ENCODE measurements at regions not wholly inside any gene's neighbourhood (a gene's known extent, or its start where the extent isn't known, plus 50 kb on each side); places are given as distances from the start of the nearest gene placed in this dataset.
"Not testable (repeated sequence)": the region's sequence is repeated elsewhere in the genome, so short reads cannot be mapped to it uniquely, and the experiment has no call there.

GRCh38 chr7:68248973-68249372 is 1252.3 kb downstream of the TYW1 start:
- H3K4me2 ChIP-seq (ENCODE audit: insufficient read depth, low read length): no peak overlapping the region
- H2AFZ ChIP-seq (ENCODE audit: low read length): no peak overlapping the region
- no peaks in the 10 kb centered on the region for H3K27me3 ChIP-seq (ENCODE audit: insufficient read depth, low read length)
- H3K9me3 ChIP-seq (ENCODE audit: low read depth, low read length): no peaks in the 10 kb centered on the region
- DNase-seq (ENCODE audit: insufficient read length, low spot score, missing footprints): no peak
- no peak overlapping the region for H3K27ac ChIP-seq (ENCODE audit: low read depth, low read length)
- no peaks in the 10 kb centered on the region for H4K20me1 ChIP-seq (ENCODE audit: insufficient read depth, low read length)
- H3K4me1 ChIP-seq (ENCODE audit: insufficient read depth, low read length): no peaks in the 10 kb centered on the region
- H3K36me3 ChIP-seq (ENCODE audit: insufficient read depth, low read length): no peaks in the 10 kb centered on the region
- no peaks in the 10 kb centered on the region for H3K79me2 ChIP-seq (ENCODE audit: insufficient read depth, low read length)
- no peak overlapping the region for H3K4me3 ChIP-seq (ENCODE audit: insufficient read depth, low read length)
- no peak for TF ChIP-seq CTCF (IDR thresholded peaks at IDR 0.05; ENCODE audit: extremely low read depth, low read depth, low read length)

DNA sequence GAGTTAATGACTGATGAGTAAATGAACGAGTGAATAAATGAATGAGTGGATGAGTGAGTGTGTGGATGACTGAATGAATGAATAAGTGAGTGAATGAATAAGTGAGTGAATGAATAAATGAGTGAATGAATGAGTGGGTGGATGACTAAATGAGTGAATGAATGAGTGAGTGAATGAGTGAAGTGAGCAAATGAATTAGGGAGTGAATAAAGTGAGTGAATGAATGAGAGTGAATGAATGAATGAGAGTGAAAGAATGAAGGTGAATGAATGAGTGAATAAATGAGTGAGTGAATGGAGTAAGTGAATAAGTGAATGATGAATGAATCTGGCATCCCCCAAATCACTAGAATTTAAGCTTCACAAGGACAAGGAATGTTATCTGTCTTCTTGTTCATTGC is 1253.0 kb downstream of the TYW1 start:
- no peak overlapping the region for H3K4me2 ChIP-seq (ENCODE audit: insufficient read depth, low read length)
- no peaks in the 10 kb centered on the region for H3K79me2 ChIP-seq (ENCODE audit: insufficient read depth, low read length)
- no peak overlapping the region for H3K4me3 ChIP-seq (ENCODE audit: insufficient read depth, low read length)
- no peak for DNase-seq (ENCODE audit: insufficient read length, low spot score, missing footprints)
- no peak overlapping the region for H3K27ac ChIP-seq (ENCODE audit: low read depth, low read length)
- H3K4me1 ChIP-seq (ENCODE audit: insufficient read depth, low read length): no peaks in the 10 kb centered on the region
- no peaks in the 10 kb centered on the region for H3K36me3 ChIP-seq (ENCODE audit: insufficient read depth, low read length)
- no peaks in the 10 kb centered on the region for H3K9me3 ChIP-seq (ENCODE audit: low read depth, low read length)
- TF ChIP-seq CTCF (IDR thresholded peaks at IDR 0.05; ENCODE audit: extremely low read depth, low read depth, low read length): no peak
- H2AFZ ChIP-seq (ENCODE audit: low read length): no peak overlapping the region
- no peaks in the 10 kb centered on the region for H4K20me1 ChIP-seq (ENCODE audit: insufficient read depth, low read length)
- no peaks in the 10 kb centered on the region for H3K27me3 ChIP-seq (ENCODE audit: insufficient read depth, low read length)

- Histone ChIP-seq H3K27ac (ENCODE audit: low read depth, low read length) (no peak overlapping the region), H3K4me3 (ENCODE audit: insufficient read depth, low read length) (no peak overlapping the region), H3K4me1 (ENCODE audit: insufficient read depth, low read length) (no peaks in the 10 kb centered on the region), H3K9me3 (ENCODE audit: low read depth, low read length) (no peaks in the 10 kb centered on the region), H3K4me2 (ENCODE audit: insufficient read depth, low read length) (no peak overlapping the region), H3K79me2 (ENCODE audit: insufficient read depth, low read length) (no peaks in the 10 kb centered on the region), H4K20me1 (ENCODE audit: insufficient read depth, low read length) (no peaks in the 10 kb centered on the region), H3K27me3 (ENCODE audit: insufficient read depth, low read length) (no peaks in the 10 kb centered on the region), H3K36me3 (ENCODE audit: insufficient read depth, low read length) (no peaks in the 10 kb centered on the region), H2AFZ (ENCODE audit: low read length) (no peak overlapping the region)
- no peak for TF ChIP-seq CTCF (IDR thresholded peaks at IDR 0.05; ENCODE audit: extremely low read depth, low read depth, low read length)
- DNase-seq (ENCODE audit: insufficient read length, low spot score, missing footprints): no peak
These were observed 1253.5 kb downstream of the TYW1 start for GRCh38 chr7:68250143-68250542.

DNA sequence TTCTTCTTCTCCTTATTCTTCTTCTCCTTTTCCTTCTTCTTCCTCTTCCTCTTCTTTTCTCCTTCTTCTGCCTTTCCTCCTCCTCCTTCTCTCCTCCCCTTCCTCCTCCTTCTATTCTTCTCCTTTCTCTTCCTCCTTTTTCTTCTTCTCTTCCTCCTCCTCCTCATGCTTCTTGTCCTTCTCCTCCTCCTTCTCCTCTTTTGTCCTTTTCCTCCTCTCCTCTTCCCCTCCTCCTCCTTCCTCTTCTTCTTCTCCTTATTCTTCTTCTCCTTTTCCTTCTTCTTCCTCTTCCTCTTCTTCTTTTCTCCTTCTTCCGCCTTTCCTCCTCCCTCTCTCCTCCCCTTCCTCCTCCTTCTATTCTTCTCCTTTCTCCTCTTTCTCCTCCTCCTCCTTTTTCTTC is 1258.2 kb downstream of the TYW1 start:
- H4K20me1 ChIP-seq (ENCODE audit: insufficient read depth, low read length); H3K27ac ChIP-seq (ENCODE audit: low read depth, low read length); H3K9me3 ChIP-seq (ENCODE audit: low read depth, low read length); H3K79me2 ChIP-seq (ENCODE audit: insufficient read depth, low read length); H3K4me2 ChIP-seq (ENCODE audit: insufficient read depth, low read length); H3K4me1 ChIP-seq (ENCODE audit: insufficient read depth, low read length); DNase-seq (ENCODE audit: insufficient read length, low spot score, missing footprints); H2AFZ ChIP-seq (ENCODE audit: low read length); H3K4me3 ChIP-seq (ENCODE audit: insufficient read depth, low read length); H3K27me3 ChIP-seq (ENCODE audit: insufficient read depth, low read length); H3K36me3 ChIP-seq (ENCODE audit: insufficient read depth, low read length): not testable (repeated sequence)

DNA sequence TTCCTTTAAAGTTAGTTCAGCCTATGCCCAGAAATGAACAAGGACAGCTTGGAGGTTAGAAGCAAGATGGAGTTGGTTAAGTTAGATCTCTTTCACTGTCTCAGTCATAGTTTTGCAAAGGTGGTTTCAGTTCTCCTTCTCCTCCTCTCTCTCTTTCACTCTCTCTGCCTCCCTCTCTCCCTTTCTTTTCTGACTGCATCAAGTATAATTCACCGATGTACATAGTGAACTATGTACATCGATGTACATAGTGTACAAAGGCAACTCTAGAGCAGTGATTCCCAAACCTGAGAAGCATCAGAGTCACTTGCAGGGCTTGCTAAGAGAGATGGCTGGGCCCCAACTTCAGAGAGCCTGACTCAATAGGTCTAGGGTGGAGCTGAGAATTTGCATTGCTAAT is 1259.7 kb downstream of the TYW1 start:
- Histone ChIP-seq H4K20me1 (ENCODE audit: insufficient read depth, low read length) (no peaks in the 10 kb centered on the region), H3K4me3 (ENCODE audit: insufficient read depth, low read length) (no peak overlapping the region), H3K4me1 (ENCODE audit: insufficient read depth, low read length) (no peaks in the 10 kb centered on the region), H3K4me2 (ENCODE audit: insufficient read depth, low read length) (no peak overlapping the region), H3K9me3 (ENCODE audit: low read depth, low read length) (no peaks in the 10 kb centered on the region), H3K79me2 (ENCODE audit: insufficient read depth, low read length) (no peaks in the 10 kb centered on the region), H3K27ac (ENCODE audit: low read depth, low read length) (no peak overlapping the region), H3K36me3 (ENCODE audit: insufficient read depth, low read length) (no peaks in the 10 kb centered on the region), H3K27me3 (ENCODE audit: insufficient read depth, low read length) (no peaks in the 10 kb centered on the region), H2AFZ (ENCODE audit: low read length) (no peak overlapping the region)
- DNase-seq (ENCODE audit: insufficient read length, low spot score, missing footprints): no peak
- no peak for TF ChIP-seq CTCF (IDR thresholded peaks at IDR 0.05; ENCODE audit: extremely low read depth, low read depth, low read length)

All from osteoblast (primary cell).